Stomach smooth muscle (tissue), 2 donors: ENCODE measurements at regions not wholly inside any gene's neighbourhood (a gene's known extent, or its start where the extent isn't known, plus 50 kb on each side); places are given as distances from the start of the nearest gene placed in this dataset.

ENCODE experiments used
- H3K27ac ChIP-seq: one replicate; pipeline ENCODE4 v1.7.0; 2013; ENCODE audit warnings: mild to moderate bottlenecking, low read length, inconsistent platforms
- H3K27me3 ChIP-seq, 2 donors: one replicate each; pipeline ENCODE4 v1.7.0; 2013; ENCODE audit warnings: low read length in 2 of 2; ENCODE audit not compliant: insufficient read depth in 2 of 2, control insufficient read depth in 1 of 2
- H3K36me3 ChIP-seq, 2 donors: one replicate each; pipeline ENCODE4 v1.7.0; 2013; ENCODE audit warnings: low read length in 2 of 2; ENCODE audit not compliant: control insufficient read depth in 2 of 2, insufficient read depth in 2 of 2
- H3K4me1 ChIP-seq: one replicate; pipeline ENCODE4 v1.7.0; 2013; ENCODE audit warnings: low read length; ENCODE audit not compliant: control insufficient read depth, insufficient read depth
- H3K4me3 ChIP-seq, 2 donors: one replicate each; pipeline ENCODE4 v1.7.0; 2013; ENCODE audit warnings: low read length in 2 of 2
- H3K9ac ChIP-seq, 2 donors: one replicate each; pipeline ENCODE4 v1.7.0; 2013; ENCODE audit warnings: low read length in 2 of 2, mild to moderate bottlenecking in 1 of 2
- H3K9me3 ChIP-seq, 2 donors: one replicate each; pipeline ENCODE4 v1.7.0; 2013; ENCODE audit warnings: low read length in 2 of 2; ENCODE audit not compliant: control insufficient read depth in 2 of 2
- donor health status: healthy.
- donor health status: Pancreatic carcinoma.

GRCh38 chr2:188720811-188721605 lies 253.2 kb upstream of the COL3A1 start:
- no peaks in the 10 kb centered on the region for H3K9me3 ChIP-seq
- H3K27ac ChIP-seq, result no peak overlapping the region
- no peaks in the 10 kb centered on the region for H3K27me3 ChIP-seq
- no peaks in the 10 kb centered on the region for H3K4me1 ChIP-seq
- no peak overlapping the region for H3K9ac ChIP-seq
- no peak overlapping the region for H3K4me3 ChIP-seq
- no peaks in the 10 kb centered on the region for H3K36me3 ChIP-seq

- Histone ChIP-seq H3K4me3 (no peak overlapping the region), H3K27ac (no peak overlapping the region), H3K4me1 (no peaks in the 10 kb centered on the region), H3K9me3 (no peaks in the 10 kb centered on the region), H3K9ac (no peak overlapping the region), H3K27me3 (no peaks in the 10 kb centered on the region), H3K36me3 (no peaks in the 10 kb centered on the region)
Observed at GRCh38 chr2:188721784-188722183, 252.4 kb upstream of the COL3A1 start.

- Histone ChIP-seq H3K9me3 (no peaks in the 10 kb centered on the region), H3K4me3 (no peak overlapping the region), H3K9ac (no peak overlapping the region), H3K4me1 (no peaks in the 10 kb centered on the region), H3K27me3 (no peaks in the 10 kb centered on the region), H3K36me3 (no peaks in the 10 kb centered on the region), H3K27ac (no peak overlapping the region)
Observed at GRCh38 chr2:188725746-188726360, 248.3 kb upstream of the COL3A1 start.

- Histone ChIP-seq H3K36me3 (no peaks in the 10 kb centered on the region), H3K4me3 (no peak overlapping the region), H3K27me3 (no peaks in the 10 kb centered on the region), H3K9me3 (no peaks in the 10 kb centered on the region), H3K27ac (no peak overlapping the region), H3K4me1 (no peaks in the 10 kb centered on the region), H3K9ac (no peak overlapping the region)
Observed at GRCh38 chr2:188726626-188727247, 247.4 kb upstream of the COL3A1 start.

- Histone ChIP-seq H3K9ac (no peak overlapping the region), H3K9me3 (no peaks in the 10 kb centered on the region), H3K36me3 (no peaks in the 10 kb centered on the region), H3K27me3 (no peaks in the 10 kb centered on the region), H3K27ac (no peak overlapping the region), H3K4me1 (no peaks in the 10 kb centered on the region), H3K4me3 (no peak overlapping the region)
Observed at GRCh38 chr2:188727846-188728245, 246.3 kb upstream of the COL3A1 start.

GRCh38 chr2:188734691-188735090 lies 239.5 kb upstream of the COL3A1 start:
- H3K27me3 ChIP-seq, result no peaks in the 10 kb centered on the region
- H3K27ac ChIP-seq, result no peak overlapping the region
- no peak overlapping the region for H3K9ac ChIP-seq
- H3K36me3 ChIP-seq, result no peaks in the 10 kb centered on the region
- no peaks in the 10 kb centered on the region for H3K4me1 ChIP-seq
- H3K9me3 ChIP-seq, result no peaks in the 10 kb centered on the region
- no peak overlapping the region for H3K4me3 ChIP-seq

- no peaks in the 10 kb centered on the region for H3K27me3 ChIP-seq
- no peak overlapping the region for H3K27ac ChIP-seq
- H3K4me1 ChIP-seq, result no peaks in the 10 kb centered on the region
- H3K9ac ChIP-seq, result no peak overlapping the region
- H3K36me3 ChIP-seq, result no peaks in the 10 kb centered on the region
- no peaks in the 10 kb centered on the region for H3K9me3 ChIP-seq
- no peak overlapping the region for H3K4me3 ChIP-seq
Observed at GRCh38 chr2:188746727-188747126, 227.4 kb upstream of the COL3A1 start.

- H3K9me3 ChIP-seq, result peaks cover 0 to 5% of the 10 kb centered on the region in 2 donors
- no peaks in the 10 kb centered on the region for H3K4me1 ChIP-seq
- H3K36me3 ChIP-seq, result no peaks in the 10 kb centered on the region
- no peaks in the 10 kb centered on the region for H3K27me3 ChIP-seq
- H3K9ac ChIP-seq, result no peak overlapping the region
- H3K27ac ChIP-seq, result no peak overlapping the region
- no peak overlapping the region for H3K4me3 ChIP-seq
Observed at GRCh38 chr2:188751816-188752215, 222.4 kb upstream of the COL3A1 start.

GRCh38 chr2:188752311-188752710 lies 221.9 kb upstream of the COL3A1 start:
- no peak overlapping the region for H3K27ac ChIP-seq
- H3K9me3 ChIP-seq, result peaks cover 0 to 5% of the 10 kb centered on the region in 2 donors
- H3K36me3 ChIP-seq, result no peaks in the 10 kb centered on the region
- H3K27me3 ChIP-seq, result no peaks in the 10 kb centered on the region
- no peak overlapping the region for H3K4me3 ChIP-seq
- H3K9ac ChIP-seq, result no peak overlapping the region
- no peaks in the 10 kb centered on the region for H3K4me1 ChIP-seq

GRCh38 chr2:188762151-188762550 lies 212.0 kb upstream of the COL3A1 start:
- H3K4me3 ChIP-seq, result no peak overlapping the region
- H3K4me1 ChIP-seq, result no peaks in the 10 kb centered on the region
- H3K27me3 ChIP-seq, result no peaks in the 10 kb centered on the region
- H3K27ac ChIP-seq, result no peak overlapping the region
- peaks cover 0 to 3% of the 10 kb centered on the region in 2 donors for H3K9me3 ChIP-seq
- H3K9ac ChIP-seq, result no peak overlapping the region
- no peaks in the 10 kb centered on the region for H3K36me3 ChIP-seq
